EL (cell line): ENCODE measurements at regions not wholly inside any gene's neighbourhood (a gene's known extent, or its start where the extent isn't known, plus 50 kb on each side); places are given as distances from the start of the nearest gene placed in this dataset.
"Not testable (repeated sequence)": the region's sequence is repeated elsewhere in the genome, so short reads cannot be mapped to it uniquely, and the experiment has no call there.

ENCODE experiments used
- DNase-seq: peaks from one replicate; pipeline ENCODE4 v3.0.0-alpha.2; 2016

DNA sequence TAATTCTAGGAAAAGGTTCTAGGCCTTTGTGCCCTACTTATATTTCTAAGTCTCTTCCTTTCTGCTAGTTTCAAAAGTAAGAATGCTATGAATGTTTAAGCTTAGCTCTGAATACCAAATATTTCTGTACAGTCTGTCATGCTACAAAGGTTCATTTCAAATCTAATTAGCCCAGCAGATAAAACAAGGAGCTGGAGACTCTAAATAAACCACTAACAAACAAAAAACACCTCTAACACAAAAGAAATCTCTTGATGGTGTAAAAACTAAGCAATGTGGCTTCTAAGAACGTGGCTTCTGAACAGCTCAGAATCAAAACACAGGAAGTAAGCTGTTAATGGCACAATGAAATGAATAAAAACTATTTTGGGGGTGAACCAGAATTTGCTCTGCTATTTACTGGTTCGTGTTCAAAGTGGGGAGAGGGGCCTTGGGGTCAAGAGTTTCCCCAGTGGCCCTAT is 198.3 kb downstream of the BCAS1 start:
- no peak for DNase-seq

DNA sequence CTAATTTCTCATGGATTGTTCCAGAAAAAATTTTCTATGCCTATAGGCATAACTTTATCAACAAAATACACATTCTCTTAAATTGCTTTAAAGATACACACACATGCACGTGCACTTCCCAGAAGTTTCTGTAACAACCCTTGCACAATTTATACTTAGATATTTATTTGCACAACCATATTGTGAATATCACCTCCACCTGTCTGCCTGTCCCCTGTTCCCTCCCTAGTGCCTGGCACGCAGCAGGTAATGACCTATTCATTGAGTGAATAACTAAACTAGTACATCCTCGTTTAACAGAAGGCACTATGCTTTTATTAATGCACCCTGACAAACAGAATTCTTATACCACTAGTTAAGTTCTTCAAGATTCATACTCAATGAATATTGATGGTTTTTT is 198.9 kb downstream of the BCAS1 start:
- no peak for DNase-seq

DNA sequence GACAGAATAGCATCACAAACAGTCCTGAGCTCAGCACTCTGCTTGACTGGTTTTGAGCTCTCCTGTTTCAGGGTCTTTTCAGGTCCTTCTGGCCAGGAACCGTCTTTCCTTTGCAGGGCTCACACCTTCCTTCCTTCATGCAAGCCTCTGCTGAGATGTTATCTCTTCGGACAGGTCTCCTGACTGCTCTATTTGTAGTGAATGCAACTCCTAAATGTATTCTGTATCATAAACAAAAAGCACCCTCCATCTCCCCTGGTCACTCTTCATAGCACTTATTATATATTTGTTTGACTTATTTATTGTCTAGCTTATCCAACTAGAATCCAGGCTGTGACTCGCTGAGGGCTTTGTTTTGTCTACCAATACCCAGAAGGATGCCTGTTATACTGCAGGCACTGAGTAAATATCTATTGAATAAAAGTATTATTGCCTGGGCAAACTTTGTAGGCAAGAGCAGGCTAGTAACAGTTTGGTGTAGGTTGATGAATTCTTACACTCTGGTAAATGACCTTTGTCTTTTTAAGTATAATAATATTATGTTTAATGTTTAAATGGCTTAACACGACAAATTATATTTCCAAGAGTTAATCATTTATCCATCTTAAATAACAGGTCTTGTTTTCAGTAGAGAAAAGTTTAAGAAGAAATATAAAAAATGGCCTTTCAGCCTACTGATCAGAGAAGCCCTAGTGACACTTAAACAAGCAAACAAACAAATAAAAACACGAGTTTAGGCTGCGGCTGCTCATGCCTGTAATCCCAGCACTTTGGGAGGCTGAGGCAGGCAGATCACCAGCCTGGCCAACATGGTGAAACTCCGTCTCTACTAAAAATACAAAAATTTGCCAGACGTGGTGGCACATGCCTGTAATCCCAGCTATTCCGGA is 199.7 kb downstream of the BCAS1 start:
- DNase-seq: no peak

- peak; percentile 71 for DNase-seq
Observed at GRCh38 chr20:53869466-53870258, 200.7 kb downstream of the BCAS1 start.

DNA sequence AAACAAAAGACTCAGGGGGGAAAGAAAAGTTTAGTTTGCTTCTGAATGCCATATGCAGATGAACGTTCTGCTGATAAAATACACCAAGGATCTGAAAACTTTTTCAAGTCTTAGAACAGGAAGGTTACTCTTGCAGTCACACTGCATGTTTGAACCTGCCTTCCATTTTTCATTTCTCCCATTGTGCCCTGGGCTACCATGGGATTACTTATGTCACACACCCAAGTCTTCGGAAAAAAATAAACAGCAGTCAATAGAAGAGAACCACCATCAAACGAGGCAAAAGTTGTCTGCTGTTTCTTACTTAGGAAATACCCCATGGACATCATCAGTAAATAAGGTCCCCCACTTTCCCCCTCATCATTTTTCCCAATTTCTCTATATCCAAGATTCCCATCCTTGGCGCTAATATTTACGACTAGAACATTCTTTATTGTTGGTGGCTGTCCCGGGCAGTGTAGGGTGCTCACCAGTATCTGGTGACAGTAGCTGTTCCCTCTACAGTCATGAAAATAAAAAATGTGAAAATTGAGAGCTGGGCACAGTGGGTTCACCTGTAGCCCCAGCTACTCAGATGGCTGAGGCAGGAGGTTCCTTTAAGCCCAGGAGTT is 202.5 kb downstream of the BCAS1 start:
- no peak for DNase-seq

GRCh38 chr20:53866794-53867740 is 203.3 kb downstream of the BCAS1 start:
- DNase-seq: no peak

- DNase-seq: peak; percentile 58
Observed at GRCh38 chr20:53865901-53866793, 204.2 kb downstream of the BCAS1 start.

DNA sequence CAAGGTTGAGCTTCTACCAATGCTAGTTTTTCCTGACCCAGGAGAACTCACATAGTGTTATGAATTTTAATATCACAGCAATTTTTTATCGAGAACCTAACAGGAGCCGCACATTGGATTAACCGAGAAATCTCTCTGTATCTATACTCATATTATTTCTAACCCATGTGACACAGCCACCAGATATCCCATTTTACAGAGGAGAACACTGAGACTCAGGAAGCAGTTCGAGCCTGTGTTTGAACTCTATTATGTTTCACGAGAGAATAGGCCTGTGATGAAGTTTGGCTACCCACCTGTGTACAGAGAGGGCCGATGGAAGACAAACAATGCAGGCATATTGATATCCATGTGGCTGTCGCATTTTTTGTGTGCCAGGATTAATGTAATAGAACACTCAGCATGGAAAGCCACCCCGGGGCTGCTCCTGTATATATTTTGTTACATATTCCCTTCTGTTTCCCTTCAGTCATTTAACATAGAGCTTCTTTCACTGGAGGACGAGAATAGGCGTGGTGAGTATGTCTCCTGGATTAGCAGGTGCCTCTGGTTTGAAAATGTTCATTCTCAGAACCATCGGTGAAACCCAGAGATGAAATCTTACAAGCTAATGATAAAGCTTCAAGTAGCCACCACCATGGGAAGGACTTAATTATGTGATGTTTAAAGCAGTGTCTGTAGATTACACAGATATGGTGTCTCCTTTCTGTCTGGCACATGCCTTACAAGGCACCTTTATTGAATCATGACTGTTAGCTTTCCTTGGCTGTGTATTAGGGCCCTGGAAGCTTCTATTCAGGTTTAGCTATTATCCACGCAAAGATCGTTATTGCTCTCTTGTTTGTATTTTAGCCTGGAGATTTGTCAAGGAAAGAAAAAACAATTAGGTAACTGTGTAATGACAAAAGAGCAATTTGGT is 205.4 kb downstream of the BCAS1 start:
- DNase-seq: not testable (repeated sequence)

GRCh38 chr20:53863923-53864641 is 206.3 kb downstream of the BCAS1 start:
- DNase-seq: not testable (repeated sequence)

- DNase-seq: not testable (repeated sequence)
Observed at GRCh38 chr20:53863535-53863922, 206.9 kb downstream of the BCAS1 start.

DNA sequence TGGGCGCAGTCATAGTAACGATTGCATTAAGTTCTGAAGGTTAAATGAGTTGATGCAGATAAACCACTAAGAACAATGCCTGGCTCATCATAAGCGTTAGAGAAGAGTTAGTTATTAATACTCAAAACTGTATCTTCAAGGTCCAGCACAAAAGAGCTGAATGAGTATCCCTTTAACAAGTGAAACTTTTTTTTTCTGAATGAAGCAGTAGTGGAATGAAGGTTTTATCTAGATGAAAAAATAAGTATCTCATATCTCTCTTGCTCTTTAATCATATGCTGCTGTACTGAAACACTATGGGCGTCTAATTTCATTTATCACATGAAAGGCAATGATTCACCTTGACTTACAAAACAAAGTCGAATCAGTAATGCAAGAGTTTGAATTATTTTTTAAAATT is 207.4 kb downstream of the BCAS1 start:
- not testable (repeated sequence) for DNase-seq

DNA sequence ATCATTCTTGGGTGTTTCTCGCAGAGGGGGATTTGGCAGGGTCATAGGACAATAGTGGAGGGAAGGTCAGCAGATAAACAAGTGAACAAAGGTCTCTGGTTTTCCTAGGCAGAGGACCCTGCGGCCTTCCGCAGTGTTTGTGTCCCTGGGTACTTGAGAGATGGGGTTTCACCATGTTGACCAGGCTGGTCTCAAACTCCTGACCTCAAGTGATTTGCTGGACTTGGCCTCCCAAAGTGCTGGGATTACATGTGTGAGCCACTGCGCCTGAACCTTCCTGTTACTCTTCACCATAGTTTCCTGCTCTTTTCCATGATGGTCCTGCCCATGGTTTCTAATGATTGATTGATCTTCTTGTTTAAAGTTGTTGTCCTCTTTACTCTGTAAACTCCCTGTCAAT is 207.9 kb downstream of the BCAS1 start:
- not testable (repeated sequence) for DNase-seq

- not testable (repeated sequence) for DNase-seq
Observed at GRCh38 chr20:53862136-53862397, 208.3 kb downstream of the BCAS1 start.

- no peak for DNase-seq
Observed at GRCh38 chr20:53859684-53860083, 210.7 kb downstream of the BCAS1 start.

- DNase-seq: not testable (repeated sequence)
Observed at GRCh38 chr20:53859009-53859408, 211.4 kb downstream of the BCAS1 start.

GRCh38 chr20:53858516-53858915 is 211.9 kb downstream of the BCAS1 start:
- DNase-seq: not testable (repeated sequence)

DNA sequence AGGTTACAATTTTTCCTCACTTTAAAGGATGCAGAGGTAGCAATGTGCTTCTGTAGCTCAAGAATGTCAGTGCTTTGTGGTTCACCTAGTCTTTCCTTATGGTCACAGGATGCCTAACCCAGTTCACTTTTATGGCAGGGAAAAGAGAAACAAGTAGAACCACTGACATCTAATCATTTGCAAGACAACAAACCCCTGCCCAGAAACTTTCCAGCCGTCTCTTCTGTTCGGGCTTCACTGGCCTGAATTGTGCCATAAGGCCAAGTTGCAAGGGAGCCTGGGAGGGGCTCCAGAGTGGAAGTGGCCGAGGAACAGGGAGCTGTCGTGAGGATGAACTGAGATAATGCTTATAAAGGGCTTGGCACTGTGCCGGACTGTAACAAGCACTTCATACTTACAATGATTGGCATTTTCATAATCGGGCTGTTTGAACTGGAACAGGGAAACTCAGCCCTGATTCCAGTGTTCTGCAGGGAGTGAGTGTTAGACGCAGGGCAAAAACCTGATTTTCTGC is 212.6 kb downstream of the BCAS1 start:
- no peak for DNase-seq

DNA sequence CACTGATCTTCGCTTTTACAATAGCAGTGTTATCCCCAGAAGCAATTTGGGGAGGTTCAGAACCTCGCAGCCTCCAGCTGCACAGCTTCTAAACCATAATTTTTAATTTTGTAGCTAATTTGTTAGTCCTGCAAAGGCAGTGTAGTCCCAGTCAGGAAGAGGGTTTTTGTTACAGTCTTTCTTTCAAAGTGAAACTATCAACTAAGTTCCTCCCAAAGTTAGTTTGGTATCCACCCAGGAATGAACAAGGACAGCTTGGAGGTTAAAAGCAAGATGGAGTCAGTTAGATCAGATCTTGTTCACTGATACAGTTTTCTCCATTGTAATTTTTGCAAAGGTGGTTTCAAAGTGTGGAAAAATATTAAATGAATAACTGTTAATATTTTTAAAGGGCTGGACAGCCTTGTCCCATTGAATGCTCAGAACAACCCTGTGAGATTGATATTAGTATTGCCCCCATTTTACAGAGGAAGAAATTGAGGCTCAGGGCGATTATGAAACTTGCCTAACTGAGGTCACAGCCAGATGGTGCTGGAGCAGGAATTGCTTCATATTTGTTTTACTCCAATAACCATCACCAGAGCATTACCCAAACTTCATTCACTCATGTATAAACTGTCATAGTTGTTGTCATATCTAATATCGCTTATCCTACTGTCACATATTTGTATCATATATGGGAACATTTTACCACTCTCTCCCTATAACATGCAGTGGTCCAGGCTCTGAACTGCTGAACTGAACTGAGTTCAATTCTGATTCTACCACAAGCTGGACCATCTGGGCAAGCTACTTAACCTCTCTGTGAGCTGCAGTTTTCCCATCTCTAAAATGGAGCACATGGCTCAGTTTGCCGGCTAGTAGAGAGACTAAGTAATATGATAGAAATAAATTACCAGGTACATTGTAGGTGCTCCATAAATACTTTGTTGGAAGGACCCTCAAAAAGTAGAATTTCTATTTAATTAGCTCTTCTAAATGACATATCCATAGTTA is 213.8 kb downstream of the BCAS1 start:
- no peak for DNase-seq
